Neural progenitor cell (in vitro differentiated cells): ENCODE measurements at regions not wholly inside any gene's neighbourhood (a gene's known extent, or its start where the extent isn't known, plus 50 kb on each side); places are given as distances from the start of the nearest gene placed in this dataset.

ENCODE experiments used
- CTCF ChIP-seq: fragments of 200-600 bp; sonication (generic); IDR thresholded peaks from 2 replicates; pipeline ENCODE4 v1.5.1; 2017; ENCODE audit warnings: antibody characterized with exemption, mild to moderate bottlenecking
- EZH2 ChIP-seq: fragments of 200-600 bp; sonication (generic); IDR thresholded peaks from 2 replicates; pipeline ENCODE4 v1.6.1; 2017; ENCODE audit warnings: antibody characterized with exemption, mild to moderate bottlenecking, moderate library complexity
- EZH2phosphoT487 ChIP-seq: fragments of 200-600 bp; sonication (generic); IDR thresholded peaks from 2 replicates; pipeline ENCODE4 v1.6.1; 2017; ENCODE audit warnings: antibody characterized with exemption

GRCh38 chr4:179836179-179837075, 2394.2 kb upstream of the AGA start:
- TF ChIP-seq CTCF: no peak
- no peak for TF ChIP-seq EZH2phosphoT487
- no peak for TF ChIP-seq EZH2
